Stomach (tissue), 8 donors: ENCODE measurements at regions not wholly inside any gene's neighbourhood (a gene's known extent, or its start where the extent isn't known, plus 50 kb on each side); places are given as distances from the start of the nearest gene placed in this dataset.

ENCODE experiments used
- DNase-seq, 2 donors: peaks; one replicate each; pipeline versions ENCODE4 v3.0.0 to v3.0.0-alpha.2; 2013 to 2019
- H3K27ac ChIP-seq, 5 donors: fragments of 200-600 bp in 4 of 5; sonication (generic) in 4 of 5; one replicate each; pipeline ENCODE4 v1.5.1; 2013 to 2019; ENCODE audit warnings: mild to moderate bottlenecking in 1 of 5, moderate library complexity in 1 of 5
- H3K27me3 ChIP-seq, 3 donors: fragments of 200-600 bp; sonication (generic); one replicate each; pipeline ENCODE4 v1.5.1; 2017 to 2019; ENCODE audit warnings: mixed run types in 1 of 3
- H3K36me3 ChIP-seq, 4 donors: fragments of 200-600 bp; sonication (generic); 1 replicate in 3 of 4; 2 replicates in 1 of 4; pipeline ENCODE4 v1.5.1; 2016 to 2019
- H3K4me1 ChIP-seq, 4 donors: fragments of 200-600 bp; sonication (generic); one replicate each; pipeline ENCODE4 v1.5.1; 2016 to 2019
- H3K4me3 ChIP-seq, 4 donors: fragments of 200-600 bp; sonication (generic) in 3 of 4; one replicate each; pipeline ENCODE4 v1.5.1; 2016 to 2019; ENCODE audit warnings: mild to moderate bottlenecking in 1 of 4
- H3K9me3 ChIP-seq, 4 donors: fragments of 200-600 bp; sonication (generic); one replicate each; pipeline ENCODE4 v1.5.1; 2016 to 2019
- EP300 ChIP-seq: sonication (generic); formaldehyde crosslinking; IDR thresholded peaks from one replicate; pipeline ENCODE4 v1.6.1; 2017; ENCODE audit warnings: antibody characterized with exemption
- POLR2A ChIP-seq, 4 donors: fragments of 450-650 bp; IDR thresholded peaks; one replicate each; pipeline ENCODE4 v1.6.1; 2016; ENCODE audit warnings: antibody characterized with exemption in 4 of 4, control low read depth in 2 of 4, mild to moderate bottlenecking in 1 of 4, moderate library complexity in 1 of 4
- POLR2AphosphoS5 ChIP-seq, 3 donors: sonication (generic); formaldehyde crosslinking; IDR thresholded peaks; one replicate each; pipeline ENCODE4 v1.6.1; 2016; ENCODE audit warnings: antibody characterized with exemption in 3 of 3
- WGBS, 5 donors: extraction: QIAGEN DNeasy Blood & Tissue Kit in 3 of 5; methylation state at CpG; one replicate each; pipeline versions ENCODE4 v1.1.5 to v1.1.7; 2013 to 2018; 5-methylcytosine and 5-hydroxymethylcytosine counted together
- intact Hi-C: fragments of 100-400 bp; cut with DNase I; formaldehyde crosslinking; loops from one replicate; pipeline ENCODE4 v1.15.1; 2023; ENCODE audit warnings: low total_unique reads
- TF ChIP-seq, protein P1 (sequence below), 7 experiments: fragments of 450-650 bp in 4 of 7; fragments of 200-600 bp in 3 of 7; sonication (generic) in 3 of 7; IDR thresholded peaks; one replicate each; pipeline ENCODE4 v1.5.1; 2016 to 2019; ENCODE audit warnings: antibody characterized with exemption in 7 of 7, control low read depth in 2 of 7, mild to moderate bottlenecking in 1 of 7
- donor health status: healthy with polysubstance abuse.
- donor health status: Bipolar disorder and iron deficiency.
- donor health status: healthy.

DNA sequence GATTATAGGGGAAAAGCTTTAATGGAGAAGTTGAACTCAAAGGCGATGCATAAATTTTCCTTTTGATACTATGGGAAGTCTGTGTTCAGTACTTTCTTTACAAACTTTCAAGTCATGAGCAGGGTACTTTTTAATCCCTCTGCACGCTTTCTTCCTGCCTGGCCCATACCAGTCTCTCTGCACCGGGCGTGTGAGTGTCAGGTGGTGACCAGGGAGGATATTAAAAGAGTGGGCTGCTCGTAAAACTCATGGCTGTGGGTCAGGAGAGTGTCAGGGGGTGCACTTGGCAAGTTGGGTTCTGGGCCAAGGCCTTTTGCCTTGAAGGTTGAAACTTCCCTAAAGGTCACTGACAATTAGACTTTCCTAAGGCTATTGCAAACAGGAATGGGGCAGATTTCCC lies 367.8 kb downstream of the GPD2 start:
- no peak for DNase-seq
- TF ChIP-seq POLR2AphosphoS5 (IDR thresholded peaks at IDR 0.05) (no peak), POLR2A (IDR thresholded peaks at IDR 0.05) (no peak), EP300 (no peak)
- TF ChIP-seq, protein P1, sequence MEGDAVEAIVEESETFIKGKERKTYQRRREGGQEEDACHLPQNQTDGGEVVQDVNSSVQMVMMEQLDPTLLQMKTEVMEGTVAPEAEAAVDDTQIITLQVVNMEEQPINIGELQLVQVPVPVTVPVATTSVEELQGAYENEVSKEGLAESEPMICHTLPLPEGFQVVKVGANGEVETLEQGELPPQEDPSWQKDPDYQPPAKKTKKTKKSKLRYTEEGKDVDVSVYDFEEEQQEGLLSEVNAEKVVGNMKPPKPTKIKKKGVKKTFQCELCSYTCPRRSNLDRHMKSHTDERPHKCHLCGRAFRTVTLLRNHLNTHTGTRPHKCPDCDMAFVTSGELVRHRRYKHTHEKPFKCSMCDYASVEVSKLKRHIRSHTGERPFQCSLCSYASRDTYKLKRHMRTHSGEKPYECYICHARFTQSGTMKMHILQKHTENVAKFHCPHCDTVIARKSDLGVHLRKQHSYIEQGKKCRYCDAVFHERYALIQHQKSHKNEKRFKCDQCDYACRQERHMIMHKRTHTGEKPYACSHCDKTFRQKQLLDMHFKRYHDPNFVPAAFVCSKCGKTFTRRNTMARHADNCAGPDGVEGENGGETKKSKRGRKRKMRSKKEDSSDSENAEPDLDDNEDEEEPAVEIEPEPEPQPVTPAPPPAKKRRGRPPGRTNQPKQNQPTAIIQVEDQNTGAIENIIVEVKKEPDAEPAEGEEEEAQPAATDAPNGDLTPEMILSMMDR (IDR thresholded peaks at IDR 0.05): no peak
- no peaks in the 10 kb centered on the region for H3K4me1 ChIP-seq

DNA sequence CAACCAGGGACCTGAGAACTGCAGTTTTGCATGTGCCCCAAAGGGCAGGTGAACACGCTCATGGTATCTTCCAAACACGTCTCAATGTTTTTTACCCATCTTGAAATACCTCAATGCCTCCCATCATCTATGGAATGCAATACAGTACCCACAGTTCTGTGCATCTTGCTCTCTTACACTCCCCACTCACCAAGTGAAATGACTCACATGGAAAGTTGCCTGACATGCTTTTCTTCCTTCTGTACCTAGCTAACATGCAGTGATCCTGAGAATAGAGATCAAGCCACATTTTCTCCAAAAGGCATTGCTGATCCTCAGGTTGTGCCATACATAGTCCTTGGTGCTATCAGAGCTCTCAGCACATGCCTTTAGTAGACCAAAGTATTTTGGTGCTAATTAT lies 373.9 kb downstream of the GPD2 start:
- no peak for DNase-seq
- no peak for TF ChIP-seq POLR2A (IDR thresholded peaks at IDR 0.05)
- no peaks in the 10 kb centered on the region for H3K36me3 ChIP-seq
- no peaks in the 10 kb centered on the region for H3K4me1 ChIP-seq
- H3K4me3 ChIP-seq: no peak overlapping the region
- no peak overlapping the region for H3K27ac ChIP-seq
- no peaks in the 10 kb centered on the region for H3K9me3 ChIP-seq
- intact Hi-C loops: no loop called here
- WGBS, 5 donors: 77 to 89% (median 86%) methylated on average over 2 of the region's 2 CpGs
- no peaks in the 10 kb centered on the region for H3K27me3 ChIP-seq

More for the DNA sequence above, 367.8 kb downstream of the GPD2 start:
- Histone ChIP-seq H3K36me3 (no peaks in the 10 kb centered on the region), H3K9me3 (no peaks in the 10 kb centered on the region), H3K4me3 (no peak overlapping the region), H3K27me3 (no peaks in the 10 kb centered on the region), H3K27ac (no peak overlapping the region)
- intact Hi-C loops: no loop called here
- WGBS, 5 donors: 86 to 90% (median 89%) methylated on average over 5 of the region's 5 CpGs

DNA sequence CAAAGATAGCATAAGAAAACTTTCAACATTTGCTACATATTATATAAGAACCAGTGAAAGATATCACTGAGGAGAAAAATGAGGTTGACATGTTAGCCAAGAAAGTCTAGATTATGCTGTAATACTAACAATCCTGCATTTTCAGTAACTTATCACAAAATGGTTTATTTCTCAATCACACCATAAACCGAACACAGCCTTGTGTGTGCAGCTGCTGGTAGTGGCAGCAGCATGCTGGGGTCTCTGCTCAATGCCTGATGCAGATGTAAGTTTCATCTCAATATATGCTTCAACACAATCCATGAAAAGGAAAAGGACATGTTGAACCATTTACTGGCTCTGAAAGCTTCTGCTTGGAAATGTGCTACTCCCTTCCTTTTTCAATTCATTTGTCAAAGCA lies 376.3 kb downstream of the GPD2 start:
- Histone ChIP-seq H3K27ac (no peak overlapping the region), H3K4me3 (no peak overlapping the region), H3K27me3 (no peaks in the 10 kb centered on the region), H3K36me3 (no peaks in the 10 kb centered on the region), H3K9me3 (no peaks in the 10 kb centered on the region), H3K4me1 (no peaks in the 10 kb centered on the region)
- intact Hi-C loops: no loop called here
- WGBS, 5 donors: 58 to 81% (median 71%) methylated on average over 1 of the region's 1 CpG
- TF ChIP-seq, protein P1 (IDR thresholded peaks at IDR 0.05): no peak
- TF ChIP-seq POLR2A (IDR thresholded peaks at IDR 0.05): no peak
- TF ChIP-seq POLR2AphosphoS5 (IDR thresholded peaks at IDR 0.05): no peak
- no peak for TF ChIP-seq EP300
- no peak for DNase-seq

DNA sequence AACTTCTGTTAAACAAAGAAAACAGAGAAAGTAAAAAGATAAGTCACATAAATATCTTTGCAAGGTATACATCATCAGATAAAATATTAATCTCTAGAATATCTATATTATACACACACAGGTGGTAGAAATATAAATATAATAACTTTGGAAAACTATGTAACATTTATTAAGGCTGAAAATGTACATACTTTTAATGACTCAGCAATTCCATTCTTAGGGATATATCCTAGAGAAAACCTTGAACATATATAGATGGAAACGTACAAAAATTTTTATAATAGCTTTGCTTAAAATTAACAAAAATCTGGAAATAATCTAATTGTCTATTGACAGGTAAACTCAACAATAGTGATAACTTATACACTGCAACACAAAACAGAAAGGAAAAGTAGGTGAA lies 381.3 kb downstream of the GPD2 start:
- Histone ChIP-seq H3K27me3 (no peaks in the 10 kb centered on the region), H3K36me3 (no peaks in the 10 kb centered on the region), H3K4me3 (no peak overlapping the region), H3K4me1 (peaks cover 0 to 8% (median 0%) of the 10 kb centered on the region in 4 donors), H3K9me3 (no peaks in the 10 kb centered on the region), H3K27ac (no peak overlapping the region)
- intact Hi-C loops: no loop called here
- WGBS, 5 donors: 78 to 85% (median 79%) methylated on average over 1 of the region's 1 CpG
- TF ChIP-seq EP300 (no peak), POLR2AphosphoS5 (IDR thresholded peaks at IDR 0.05) (no peak), POLR2A (IDR thresholded peaks at IDR 0.05) (no peak)
- TF ChIP-seq, protein P1 (IDR thresholded peaks at IDR 0.05): no peak
- DNase-seq: no peak

DNA sequence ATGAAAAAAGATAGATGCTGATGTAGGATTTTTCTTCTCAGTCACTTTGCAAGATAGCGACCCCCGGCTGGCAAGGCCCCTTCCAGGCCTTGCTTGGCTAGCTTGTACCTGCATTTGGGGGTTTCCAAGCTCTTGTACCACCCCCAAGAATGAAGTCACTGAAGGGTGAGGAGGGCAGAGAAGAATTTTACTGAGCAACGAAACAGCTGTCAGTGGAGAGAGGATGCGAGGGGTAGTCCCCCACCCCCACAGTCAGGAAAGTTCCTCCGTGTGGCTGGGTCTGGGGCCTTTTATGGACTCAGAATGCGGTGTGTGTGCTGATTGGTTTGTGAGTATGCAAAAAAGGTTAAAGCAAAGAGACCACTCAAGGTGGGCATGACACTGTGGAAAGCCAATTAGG lies 382.0 kb downstream of the GPD2 start:
- DNase-seq: no peak
- intact Hi-C loops: no loop called here

More for the DNA sequence above, 382.0 kb downstream of the GPD2 start:
- Histone ChIP-seq H3K4me1 (peaks cover 0 to 8% (median 0%) of the 10 kb centered on the region in 4 donors), H3K27me3 (no peaks in the 10 kb centered on the region), H3K27ac (no peak overlapping the region), H3K4me3 (no peak overlapping the region), H3K9me3 (no peaks in the 10 kb centered on the region), H3K36me3 (no peaks in the 10 kb centered on the region)
- TF ChIP-seq POLR2A (IDR thresholded peaks at IDR 0.05) (no peak), EP300 (no peak), POLR2AphosphoS5 (IDR thresholded peaks at IDR 0.05) (no peak)
- TF ChIP-seq, protein P1 (IDR thresholded peaks at IDR 0.05): no peak
- WGBS, 5 donors: 73 to 87% (median 81%) methylated on average over 6 of the region's 6 CpGs
